ENCODE measurements at regions not wholly inside any gene's neighbourhood (a gene's known extent, or its start where the extent isn't known, plus 50 kb on each side); places are given as distances from the start of the nearest gene placed in this dataset.
A peak's percentile ranks its signal among the peaks of the same experiment; 100 is the strongest.
"Not testable (repeated sequence)": the region's sequence is repeated elsewhere in the genome, so short reads cannot be mapped to it uniquely, and the experiment has no call there.

DNA sequence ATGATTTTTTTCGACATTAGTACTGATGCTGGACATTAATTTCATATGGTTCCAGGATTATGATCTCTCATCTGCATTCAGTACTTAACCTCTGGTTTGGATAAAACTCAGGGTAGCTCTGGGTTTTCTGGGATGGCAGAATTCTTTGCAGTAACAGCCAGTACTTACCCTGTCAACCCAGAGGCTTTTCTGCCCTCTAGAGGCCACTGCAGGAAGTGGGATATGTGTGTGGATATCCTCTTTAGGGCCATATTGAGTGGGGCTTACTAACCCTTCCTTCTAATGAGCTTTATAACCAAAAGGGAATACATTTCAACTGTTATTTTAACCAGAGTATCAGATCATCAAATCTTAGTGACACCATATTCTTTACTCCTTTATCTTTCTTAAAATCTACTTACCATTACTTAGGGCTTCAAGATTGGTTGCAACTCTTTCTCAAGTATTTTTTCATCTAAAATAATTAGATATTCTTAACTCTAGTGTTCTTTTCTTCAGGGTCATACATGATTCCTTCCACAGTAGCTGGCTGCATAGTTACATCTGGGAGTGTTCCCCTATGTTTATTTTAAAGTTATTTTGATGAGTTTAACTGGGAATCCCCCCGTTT lies 488.0 kb upstream of the STXBP6 start:
- DNase-seq, result no peak

DNA sequence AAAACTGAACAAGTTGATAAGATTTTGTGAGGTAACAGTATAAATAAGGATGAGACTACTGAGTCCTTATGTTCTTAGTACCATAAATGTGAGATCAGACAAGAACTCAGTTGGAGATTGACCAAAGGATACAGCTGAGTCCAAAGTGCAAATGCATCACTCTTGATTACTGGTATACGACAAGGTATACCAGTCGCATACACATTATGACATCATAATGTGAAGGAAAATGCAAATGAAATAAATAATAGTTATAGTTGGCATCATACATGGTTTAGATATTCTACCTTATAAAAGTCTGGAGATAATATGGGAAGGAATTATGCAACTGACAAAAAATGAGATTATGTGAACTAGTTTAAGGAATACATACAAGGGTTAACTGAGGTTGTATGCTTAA lies 476.3 kb upstream of the STXBP6 start:
- no peak for DNase-seq

GRCh38 chr14:25522926-25523325 lies 473.0 kb upstream of the STXBP6 start:
- DNase-seq, result peak; percentile 54

- peak; percentile 68 for DNase-seq
Observed at GRCh38 chr14:25522116-25522515, 472.2 kb upstream of the STXBP6 start.

GRCh38 chr14:25521616-25522015 lies 471.7 kb upstream of the STXBP6 start:
- DNase-seq, result no peak

DNA sequence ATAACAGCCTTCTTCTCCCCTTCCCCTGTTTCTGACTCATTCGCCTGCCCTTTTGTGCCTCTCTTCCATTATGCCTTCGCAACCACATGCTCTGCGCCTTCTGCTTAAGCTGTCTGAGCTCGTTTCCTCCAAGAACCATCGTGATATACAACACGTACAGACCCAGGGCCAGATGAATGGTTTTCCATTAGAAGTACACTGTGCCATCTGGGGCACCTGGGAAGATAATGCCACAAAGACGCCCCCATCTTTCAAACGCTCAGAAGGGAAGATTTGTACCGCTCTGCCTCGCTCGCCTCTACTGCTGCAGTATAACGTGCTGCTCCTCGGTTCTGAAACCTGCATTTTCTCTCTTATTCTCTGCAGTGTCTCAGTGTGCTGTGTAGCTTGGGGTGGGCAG lies 470.9 kb upstream of the STXBP6 start:
- no peak for DNase-seq

DNA sequence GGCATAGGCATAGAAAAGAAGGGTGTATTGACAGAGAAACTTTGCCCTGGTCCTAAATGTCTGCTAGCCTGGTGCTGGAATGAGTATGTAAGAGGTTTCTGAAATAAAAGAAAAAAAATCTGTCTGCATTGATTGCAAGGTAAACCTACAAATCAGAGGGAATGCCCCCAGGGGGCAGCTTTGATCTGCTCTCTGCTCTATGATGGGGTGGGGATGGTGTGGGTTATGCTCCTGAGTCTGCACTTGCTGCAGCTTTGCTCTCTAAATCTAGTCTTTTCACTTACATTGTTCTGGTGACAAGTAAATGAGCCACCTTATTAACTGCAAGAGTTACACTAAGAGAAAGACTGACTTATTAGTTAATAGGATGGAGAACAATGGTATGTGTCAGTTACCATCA lies 468.4 kb upstream of the STXBP6 start:
- no peak for DNase-seq

- no peak for DNase-seq
Observed at GRCh38 chr14:25516838-25517237, 466.9 kb upstream of the STXBP6 start.

- no peak for DNase-seq
Observed at GRCh38 chr14:25508845-25509244, 458.9 kb upstream of the STXBP6 start.

DNA sequence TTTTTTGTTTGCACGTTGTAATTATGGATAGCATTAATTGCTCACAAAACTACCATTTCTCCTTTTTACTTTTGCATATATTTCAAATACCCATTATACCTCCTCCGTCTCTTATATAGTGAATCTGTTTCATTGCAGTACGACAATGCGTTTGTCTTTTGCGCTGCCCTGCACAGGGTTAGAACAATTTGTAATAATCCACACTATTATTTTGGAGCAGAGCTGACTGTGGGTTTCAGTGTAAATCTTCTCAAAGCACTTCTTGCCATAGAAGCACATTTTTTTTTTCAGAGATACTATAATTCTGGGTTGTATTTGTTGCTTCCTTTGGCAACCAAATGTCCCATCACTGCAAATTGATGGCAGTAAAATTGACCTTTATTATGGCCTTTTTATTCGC lies 451.8 kb upstream of the STXBP6 start:
- no peak for DNase-seq

- DNase-seq, result no peak
Observed at GRCh38 chr14:25488961-25489360, 439.0 kb upstream of the STXBP6 start.

DNA sequence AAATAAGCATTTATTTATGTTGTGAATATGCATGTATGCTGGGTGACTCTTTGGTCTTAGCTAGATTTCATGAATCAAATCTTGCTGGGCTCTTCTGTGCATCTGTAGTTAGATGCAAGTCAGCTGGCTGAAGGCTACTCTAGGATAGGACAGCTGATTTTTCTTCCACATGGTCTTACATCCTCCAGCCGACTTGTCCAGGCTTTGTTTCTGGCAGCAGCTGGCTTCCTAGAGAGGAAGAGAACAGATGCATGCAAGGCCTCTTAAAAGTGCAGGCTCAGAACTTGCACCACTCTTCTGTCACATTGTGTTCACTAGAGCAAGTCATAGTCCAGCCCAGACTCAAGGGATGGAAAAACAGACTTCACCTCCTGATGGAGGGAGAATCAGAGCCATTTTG lies 435.4 kb upstream of the STXBP6 start:
- DNase-seq, result peak; percentile 16

DNA sequence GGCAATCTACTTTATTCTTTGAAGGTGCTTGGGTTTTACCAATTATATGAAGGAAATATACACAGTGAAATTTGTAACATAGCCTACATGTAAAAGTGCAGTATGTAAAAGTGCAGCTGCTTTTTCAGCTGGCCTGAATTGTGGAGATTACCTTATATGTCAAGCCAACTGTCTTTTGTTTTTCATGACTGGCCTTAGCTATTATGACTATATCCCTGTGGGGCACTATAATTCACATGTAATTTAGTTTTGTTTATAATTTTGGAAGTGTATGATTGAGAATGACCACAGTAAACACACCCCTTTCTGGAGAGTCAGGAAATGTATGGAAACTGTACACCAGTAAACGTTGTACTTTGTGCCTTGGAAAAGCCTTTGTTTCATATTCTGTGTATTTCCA lies 435.0 kb upstream of the STXBP6 start:
- DNase-seq, result no peak

DNA sequence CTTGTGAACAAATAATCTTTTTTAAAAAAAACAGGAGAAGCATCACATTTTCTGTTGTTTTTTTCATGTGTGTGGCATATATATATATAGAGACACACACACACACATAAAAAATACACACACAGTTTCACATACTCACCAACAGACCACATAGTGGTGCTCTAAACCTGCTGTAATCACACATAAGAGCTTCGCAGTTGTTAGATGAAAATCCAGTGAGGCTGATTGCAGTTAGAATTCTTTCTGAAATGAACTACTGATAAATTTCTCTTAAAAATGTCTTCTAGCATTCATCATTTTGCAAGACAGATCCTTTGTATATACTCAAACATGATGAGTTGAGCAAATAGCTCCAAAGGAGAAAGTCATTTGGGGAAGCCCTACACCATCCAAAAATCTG lies 434.3 kb upstream of the STXBP6 start:
- DNase-seq, result peak; percentile 18

GRCh38 chr14:25477316-25478098 lies 427.6 kb upstream of the STXBP6 start:
- DNase-seq, result no peak

DNA sequence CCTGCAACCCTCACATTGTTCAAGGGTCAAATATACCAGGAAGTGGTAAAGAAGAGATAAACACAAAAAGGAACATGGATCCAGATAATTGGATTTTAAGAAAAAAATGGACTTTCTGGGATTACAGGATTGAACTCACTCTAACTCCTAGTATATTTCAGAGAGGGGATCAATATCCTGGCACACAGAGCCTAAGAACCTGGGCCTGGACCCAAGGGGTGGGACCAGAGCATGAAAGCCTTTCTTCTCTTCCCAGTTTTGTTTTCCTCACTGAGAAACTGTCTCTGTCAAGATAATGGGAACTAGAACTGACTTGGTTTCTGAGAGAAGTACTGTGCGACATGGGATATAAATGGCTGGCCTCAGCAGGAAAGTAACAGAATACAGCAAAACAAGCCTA lies 422.8 kb upstream of the STXBP6 start:
- no peak for DNase-seq

- DNase-seq, result no peak
Observed at GRCh38 chr14:25464772-25465171, 414.8 kb upstream of the STXBP6 start.

DNA sequence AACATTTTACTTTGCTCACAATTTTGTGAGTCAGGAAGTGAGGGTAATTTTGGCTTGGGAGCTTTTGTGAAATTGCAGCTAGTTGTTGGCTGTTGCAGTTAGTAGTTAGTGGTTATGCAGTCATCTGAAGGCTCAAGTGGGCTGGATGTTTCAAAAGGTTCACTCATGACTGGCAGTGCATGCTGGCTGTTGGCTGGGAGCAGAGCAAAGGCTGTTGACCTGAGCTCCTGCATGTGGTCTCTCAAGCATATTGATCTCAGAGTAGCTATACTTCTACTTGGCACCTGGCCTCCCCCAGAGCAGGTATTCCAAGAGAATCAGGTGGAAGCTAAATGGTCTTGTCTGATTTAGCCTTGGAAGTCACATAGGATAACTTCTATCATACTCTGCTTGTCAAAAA lies 414.1 kb upstream of the STXBP6 start:
- peak; percentile 20 for DNase-seq

DNA sequence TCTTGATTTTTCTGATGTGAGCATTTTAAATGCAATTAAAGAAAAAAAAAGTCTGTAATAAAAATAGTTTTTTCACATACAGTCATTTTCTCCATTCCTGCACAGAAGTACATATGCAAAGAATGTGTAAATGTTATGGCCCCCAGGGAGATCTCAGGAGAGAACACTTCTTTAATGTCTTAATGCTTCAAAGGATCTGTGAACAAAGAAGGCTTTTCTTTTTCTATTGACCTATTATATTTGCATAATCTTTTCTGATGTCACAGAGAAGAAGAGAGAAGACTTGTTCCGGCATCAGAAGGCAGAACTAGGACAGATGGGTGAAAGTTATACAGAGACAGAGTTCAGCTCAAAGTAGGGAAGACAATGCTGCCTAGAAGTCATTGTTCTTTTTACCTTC lies 413.5 kb upstream of the STXBP6 start:
- DNase-seq, result no peak

GRCh38 chr14:25461780-25462179 lies 411.8 kb upstream of the STXBP6 start:
- DNase-seq, result no peak

DNA sequence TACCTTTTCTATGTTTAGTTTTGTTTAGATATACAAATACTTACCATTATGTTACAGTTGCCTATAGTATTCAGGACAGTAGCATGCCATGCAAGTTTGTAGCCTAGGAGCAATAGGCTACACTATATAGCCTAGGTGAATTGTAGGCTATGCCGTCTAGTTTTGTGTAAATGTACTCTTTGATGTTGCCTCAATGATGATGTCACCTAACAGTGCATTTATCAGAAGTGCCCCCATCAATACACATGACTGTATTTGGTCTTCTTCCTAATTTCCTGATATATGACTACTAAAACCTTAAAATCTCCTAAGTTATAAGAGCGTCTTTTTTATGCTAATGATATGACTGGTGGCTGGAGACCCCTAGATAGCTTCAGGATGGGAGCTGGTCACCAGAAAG lies 394.4 kb upstream of the STXBP6 start:
- no peak for DNase-seq

- DNase-seq, result not testable (repeated sequence)
Observed at GRCh38 chr14:25440382-25440781, 390.4 kb upstream of the STXBP6 start.

GRCh38 chr14:25436906-25437305 lies 387.0 kb upstream of the STXBP6 start:
- DNase-seq, result no peak

DNA sequence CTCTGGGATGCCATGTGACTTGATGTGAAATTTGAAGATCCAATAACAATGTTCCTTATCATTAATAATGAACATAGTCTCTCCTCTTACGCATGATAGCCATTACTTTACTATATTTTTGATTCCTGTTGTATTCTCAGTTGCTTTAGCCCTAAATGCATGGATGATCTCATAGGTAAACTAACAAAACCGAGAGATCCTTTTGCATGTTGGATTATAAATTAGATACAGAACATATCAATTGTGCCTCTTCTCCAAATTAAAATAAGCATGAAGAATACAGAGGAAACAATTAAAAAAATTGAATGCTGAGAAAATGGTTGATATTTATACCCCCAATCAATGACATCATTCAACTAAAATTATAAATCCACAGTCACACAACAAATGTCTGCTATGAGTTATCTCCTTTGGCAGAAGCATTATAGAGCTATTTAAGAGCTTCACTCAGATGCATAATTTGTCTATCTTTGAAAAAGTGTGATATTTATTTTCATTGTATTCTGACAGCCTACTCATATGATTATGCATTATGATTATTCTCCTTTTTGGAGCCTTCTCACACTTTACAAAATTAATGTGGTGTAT lies 386.4 kb upstream of the STXBP6 start:
- no peak for DNase-seq

Data from DMS79 treated with DMSO at 0.1 percent for 48 hours (cell line).